NCI-H2107 treated with DMSO at 0.1 percent for 48 hours (cell line): ENCODE measurements at regions not wholly inside any gene's neighbourhood (a gene's known extent, or its start where the extent isn't known, plus 50 kb on each side); places are given as distances from the start of the nearest gene placed in this dataset.
"Not testable (repeated sequence)": the region's sequence is repeated elsewhere in the genome, so short reads cannot be mapped to it uniquely, and the experiment has no call there.

Experiments
- DNase-seq: peaks from one replicate; lab custom pipeline; 2025; ENCODE audit not compliant: unreplicated experiment; lab: John Stamatoyannopoulos, UW

DNA sequence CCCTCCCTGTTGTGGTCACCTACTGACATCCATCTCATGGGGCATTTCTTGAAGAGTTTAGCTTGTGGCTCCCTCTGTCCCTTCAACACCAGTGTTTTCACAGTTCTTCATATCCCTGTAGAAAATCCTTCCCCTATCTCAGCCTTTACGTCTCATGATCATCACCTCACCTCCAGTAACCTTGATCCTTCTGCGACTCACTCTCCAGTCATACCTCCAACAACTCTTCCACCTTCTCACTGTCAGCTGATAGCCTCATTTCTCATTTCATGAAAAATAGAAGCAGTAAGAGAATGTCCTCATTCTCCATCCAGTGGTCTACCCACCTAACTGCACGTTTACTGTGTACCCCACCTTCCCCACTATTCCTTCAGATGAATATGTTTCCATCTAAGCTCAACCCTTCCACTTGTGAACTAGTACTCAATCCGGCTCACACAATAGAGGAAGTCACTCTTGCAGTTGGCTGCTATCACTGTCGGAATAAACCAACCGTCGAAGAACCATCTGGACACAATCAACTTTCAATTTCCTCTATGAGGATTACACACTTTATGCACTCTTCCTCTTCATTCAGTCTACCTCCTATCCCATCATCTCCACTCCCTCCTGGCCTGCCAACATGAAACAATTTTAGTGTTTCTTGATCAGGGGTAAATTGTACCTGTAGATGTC is 256.0 kb downstream of the AHR start:
- no peak for DNase-seq

DNA sequence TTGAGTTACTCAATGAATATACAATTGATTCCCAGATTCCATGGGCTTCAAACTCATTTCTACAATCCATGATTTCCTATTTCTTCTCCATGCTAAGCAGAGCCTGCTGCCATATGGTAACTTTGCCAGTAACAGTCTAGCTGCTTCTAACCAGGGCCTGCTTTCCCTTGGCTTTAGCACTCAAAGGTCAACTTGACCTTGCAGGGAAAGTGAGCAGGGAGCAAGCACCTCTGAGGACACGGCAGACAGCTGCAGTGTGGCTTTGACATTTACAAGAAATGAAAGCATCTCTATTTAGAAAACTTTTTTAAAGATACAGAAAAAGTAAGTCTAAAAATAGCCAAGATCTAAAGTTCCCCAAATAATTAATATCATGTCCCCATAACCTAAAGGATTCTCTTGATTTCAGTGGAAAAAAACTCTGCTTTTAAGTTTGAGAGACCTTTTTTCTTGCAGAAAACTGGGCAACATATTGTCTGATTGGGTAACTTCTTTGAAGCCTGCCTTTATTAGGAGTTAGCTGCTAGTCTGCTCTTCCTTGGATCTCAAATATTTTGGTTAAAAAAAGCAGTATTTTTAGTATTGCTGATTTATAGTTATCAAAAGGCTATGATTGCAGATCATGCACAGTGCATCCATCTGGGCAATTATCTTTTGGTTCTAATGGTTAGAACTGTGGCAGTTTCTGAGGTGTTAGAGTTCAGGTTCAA is 257.9 kb downstream of the AHR start:
- no peak for DNase-seq

DNA sequence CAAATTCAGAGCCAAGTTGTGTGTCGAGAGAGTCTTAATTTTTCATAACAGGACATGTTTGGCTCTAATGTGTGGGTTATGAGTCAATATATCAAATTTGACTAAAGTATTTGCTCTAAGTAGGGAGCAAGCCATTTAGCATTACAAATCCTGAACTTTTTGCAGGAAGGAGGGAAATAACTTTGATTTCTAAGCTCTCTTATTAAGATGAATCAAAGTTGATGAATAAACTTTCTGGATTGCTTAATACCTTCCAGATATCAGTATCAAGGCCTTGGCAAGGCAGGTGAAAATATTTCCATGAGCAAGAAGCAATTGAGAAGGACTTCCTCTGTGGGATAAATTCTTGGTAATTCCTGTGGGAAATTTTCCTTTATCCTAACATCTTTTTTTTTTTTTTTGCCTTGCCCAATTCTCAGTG is 258.8 kb downstream of the AHR start:
- DNase-seq = no peak

DNA sequence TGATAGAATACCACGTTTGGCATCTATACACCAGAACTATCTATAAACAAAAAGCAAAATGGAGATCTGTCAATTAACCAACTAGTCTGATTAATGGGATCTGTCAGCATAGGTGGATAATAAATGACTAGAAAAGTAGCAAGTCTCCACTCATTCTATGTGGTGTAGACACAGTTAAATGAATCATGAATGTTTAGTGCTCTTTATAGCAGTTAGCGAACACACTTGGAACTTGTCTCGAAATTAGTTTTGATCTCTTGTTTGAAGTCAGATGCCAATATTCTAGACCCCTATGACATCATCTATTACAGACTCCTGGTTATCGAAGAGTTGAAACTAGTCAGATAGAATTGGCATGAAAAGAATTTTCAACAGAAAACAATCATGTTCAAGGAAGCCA is 259.7 kb downstream of the AHR start:
- DNase-seq = no peak

DNA sequence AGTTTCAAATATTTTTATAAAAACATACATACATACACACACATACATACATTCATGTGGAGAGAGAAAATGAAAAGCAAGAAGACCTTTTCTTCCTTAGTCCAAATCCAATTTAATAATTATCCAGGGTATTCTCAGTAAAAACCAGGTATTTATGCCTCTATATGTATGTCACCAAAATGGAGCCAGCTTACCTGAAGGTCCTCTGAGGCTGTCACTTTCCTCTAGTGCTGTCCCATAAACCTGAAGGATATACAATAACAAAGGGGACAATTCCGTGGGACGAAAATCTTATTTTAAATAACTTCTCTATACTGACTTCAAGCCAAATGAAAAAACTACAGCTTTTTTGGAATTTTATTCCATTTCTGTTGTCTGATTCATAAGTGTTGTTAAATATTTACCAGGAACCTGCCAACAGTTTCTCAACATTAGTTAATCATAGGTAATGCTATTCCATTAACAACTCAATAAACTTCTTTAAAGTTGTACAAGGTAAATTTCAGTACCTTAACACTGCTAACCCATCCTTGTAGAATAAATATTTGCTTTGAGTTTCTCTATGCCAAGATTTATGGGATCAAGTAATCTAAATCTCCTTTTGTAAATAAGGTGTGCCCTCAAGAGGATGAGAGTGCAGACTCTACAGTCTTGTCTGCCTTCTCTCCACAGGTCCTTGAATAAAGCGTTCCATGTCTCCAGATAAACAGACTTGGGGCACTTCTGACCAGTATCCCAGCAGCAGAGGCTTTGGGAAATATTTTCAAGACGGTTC is 260.3 kb downstream of the AHR start:
- DNase-seq = no peak

DNA sequence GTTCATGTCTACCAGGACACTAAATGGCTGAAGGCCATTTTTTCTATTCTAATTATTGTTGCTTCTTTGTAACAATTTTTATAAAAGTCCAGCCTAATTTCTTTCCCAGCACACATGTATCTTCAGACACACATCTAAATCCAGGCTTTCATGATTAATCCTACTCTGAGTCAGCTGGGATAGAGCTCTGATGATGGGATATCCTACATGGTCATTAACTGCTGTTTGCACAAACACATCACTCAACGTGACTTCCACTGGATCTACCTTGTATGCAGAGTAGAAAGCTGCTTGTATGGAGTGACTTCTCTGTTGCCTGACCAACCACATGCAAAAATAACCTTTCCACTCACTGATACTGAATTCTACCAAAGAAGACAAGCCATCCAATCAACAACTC is 260.9 kb downstream of the AHR start:
- no peak for DNase-seq

DNA sequence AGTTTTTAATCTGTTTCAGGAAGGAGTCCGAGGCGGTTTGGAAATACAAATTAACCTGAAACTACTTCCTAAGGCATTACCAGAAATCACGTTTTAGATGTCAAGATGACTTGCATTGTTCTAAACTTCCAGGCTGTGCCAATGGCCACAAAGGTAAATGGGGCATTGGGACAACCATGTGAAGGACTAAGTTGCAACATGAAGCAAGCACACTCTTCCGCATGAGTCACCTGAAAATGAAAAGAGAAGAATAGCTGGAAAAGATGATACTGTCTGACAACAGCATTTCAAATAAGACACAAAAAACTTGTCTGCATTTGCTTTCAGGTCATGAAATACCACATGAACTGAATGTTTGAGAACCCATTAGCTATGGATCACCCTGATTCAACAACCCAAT is 262.1 kb downstream of the AHR start:
- no peak for DNase-seq

DNA sequence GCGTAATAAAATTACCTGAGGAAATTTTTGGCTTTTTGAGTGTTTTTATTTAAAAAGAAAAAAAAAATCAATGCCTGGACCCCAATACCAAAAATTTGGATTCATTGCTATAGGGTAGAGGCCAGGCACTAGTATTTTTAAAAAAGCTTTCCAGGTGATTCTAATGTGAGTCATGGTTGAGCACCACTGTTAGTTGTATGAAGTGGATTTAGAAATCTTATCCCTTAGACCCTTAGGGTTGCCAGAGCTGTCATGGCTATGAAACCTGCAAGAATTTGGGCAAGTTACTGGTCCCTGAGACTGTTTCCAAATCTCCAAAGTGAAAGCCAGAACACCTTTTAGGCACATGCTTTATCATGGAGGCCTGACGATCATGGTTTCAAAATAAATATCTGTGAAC is 262.5 kb downstream of the AHR start:
- no peak for DNase-seq

DNA sequence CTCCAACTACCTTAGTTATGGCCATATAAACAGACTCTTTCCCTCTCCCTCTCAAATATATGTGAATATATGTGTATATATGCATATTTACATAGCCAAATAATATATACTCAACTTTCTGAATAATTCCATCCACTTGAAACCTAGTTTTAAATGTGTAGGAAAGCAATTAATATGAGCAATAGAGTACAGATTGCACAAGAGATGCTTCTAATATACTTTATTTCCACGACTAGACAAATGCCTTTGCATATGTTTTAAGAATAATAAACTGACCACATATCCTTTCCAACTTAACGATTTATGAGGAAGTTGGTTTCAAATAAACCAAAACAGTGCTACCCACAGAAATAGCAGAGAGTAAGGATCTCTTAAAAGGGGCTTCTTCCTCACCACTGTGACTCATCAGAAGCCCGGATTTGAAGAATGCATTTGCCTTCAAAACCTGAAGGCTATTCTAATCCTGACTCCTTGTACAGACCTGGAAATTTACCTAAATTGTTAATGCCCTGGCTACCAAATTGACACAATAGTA is 266.3 kb downstream of the AHR start:
- no peak for DNase-seq

DNA sequence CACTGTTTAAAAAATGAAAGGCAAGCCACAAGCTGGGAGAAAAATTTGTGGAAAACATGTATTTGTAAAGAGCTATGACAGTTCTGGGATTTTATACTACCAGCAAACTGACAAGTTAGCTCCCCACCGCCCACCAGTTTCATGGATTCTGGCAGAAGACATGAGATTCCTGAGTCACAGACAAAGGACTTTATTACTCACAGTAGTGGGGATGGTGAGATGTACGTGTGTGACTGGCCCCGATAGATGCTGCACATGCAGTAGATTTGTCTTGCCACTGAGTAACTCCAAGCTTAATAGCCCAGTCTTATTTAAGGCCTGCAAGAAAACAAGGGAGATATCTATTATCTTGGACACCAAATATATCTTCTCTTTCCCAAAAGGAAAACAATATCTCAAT is 281.7 kb downstream of the AHR start:
- no peak for DNase-seq

DNA sequence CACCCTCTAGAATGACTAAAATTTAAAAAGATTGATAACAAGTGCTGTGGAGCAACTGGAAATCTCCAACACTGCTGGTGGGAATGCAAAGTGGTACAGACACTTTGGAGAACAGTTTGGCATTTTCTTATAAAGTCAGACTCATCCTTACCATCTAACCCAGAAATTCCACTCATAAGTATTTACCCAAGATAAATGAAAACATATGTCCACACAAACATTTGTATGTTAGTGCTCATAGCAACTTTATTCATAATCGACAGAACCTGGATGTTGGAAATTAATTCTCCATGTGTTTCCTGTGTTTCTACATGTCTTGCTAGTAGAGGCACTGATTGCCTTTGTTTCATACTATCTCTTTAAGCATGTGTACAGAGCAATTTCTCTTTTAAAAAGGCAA is 282.4 kb downstream of the AHR start:
- no peak for DNase-seq

DNA sequence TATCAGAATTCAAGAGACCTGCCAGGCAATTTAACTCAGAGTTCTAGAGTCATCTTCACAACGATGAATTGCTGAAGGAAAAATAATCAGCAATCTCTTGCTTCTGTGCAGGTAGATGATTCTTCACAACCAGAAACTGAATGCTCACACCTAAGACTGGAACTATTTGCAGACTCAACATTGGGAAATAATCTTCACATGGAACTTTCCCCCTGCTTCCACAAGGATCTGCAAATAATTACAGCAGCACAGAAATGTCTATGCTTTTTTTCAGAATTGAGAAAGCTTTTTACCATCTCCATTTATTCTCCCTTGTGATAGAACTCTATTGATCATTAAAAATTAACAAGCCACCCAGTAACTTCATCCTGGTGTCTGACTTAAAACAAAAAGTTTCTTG is 282.8 kb downstream of the AHR start:
- no peak for DNase-seq

DNA sequence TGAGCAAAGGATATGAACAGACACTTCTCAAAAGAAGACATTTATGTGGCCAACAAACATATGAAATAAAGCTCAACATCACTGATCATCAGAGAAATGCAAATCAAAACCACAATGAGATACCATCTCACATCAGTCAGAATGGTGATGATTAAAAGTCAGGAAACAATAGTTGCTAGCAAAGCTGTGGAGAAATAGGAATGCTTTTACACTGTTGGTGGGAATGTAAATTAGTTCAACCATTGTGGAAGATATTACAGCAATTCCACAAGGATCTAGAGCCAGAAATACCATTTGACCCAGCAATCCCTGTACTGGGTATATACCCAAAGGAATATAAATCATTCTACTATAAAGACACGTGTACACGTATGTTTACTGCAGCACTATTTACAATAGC is 284.2 kb downstream of the AHR start:
- not testable (repeated sequence) for DNase-seq

DNA sequence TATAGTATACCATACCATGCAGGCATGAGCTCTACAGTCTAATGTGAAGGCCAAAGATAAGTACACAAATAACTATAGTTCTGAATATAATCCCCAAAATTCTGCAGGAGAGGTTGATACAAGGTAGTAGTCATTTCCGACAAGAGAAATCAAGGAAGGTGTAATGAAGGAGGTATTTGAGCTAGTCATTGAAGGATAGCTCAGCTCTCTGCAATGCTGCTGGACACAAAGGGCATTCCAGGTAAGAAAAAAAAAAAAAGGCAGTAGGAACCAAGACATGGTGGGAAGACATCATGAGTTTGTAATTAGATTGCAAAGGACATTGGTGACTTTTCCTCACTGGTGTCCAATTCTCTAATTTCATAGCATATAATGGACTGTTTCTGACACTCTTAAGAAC is 285.3 kb downstream of the AHR start:
- DNase-seq = no peak

DNA sequence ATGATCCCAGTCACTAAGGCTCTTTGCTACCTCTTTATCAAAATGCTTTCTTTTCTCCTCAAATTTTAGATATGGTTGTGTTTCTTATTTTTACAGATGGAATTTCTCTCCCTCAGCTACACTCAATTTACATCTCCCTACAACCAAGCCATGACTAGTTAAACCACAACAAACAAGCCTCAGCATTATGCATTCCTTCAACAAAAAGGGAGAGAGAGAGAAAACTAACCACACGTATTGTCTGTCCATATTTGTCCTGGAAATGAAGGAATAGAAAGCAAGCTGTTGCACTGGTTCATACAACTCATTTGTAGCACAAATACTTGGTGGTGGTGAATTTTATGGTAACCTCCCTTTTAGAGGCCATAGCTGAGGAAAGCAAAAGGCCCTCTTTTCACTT is 286.4 kb downstream of the AHR start:
- DNase-seq = no peak

DNA sequence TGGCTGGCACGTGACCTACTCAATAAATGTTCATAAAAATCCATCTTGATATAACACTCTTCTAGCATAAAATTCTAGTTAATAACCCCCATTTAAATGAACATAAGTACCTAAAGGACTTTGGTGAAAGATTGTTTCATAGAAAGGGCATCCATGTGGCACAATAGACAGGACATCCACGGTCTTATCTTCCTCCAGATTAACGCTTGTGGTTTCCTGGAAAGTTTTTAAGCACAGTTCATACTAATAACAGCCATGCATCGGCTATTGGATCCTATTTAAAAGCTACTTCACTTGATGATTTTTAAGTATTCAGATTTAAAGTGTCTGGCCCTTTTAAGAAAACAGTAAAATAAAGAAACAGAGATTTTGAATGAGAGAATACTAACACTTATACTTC is 288.3 kb downstream of the AHR start:
- no peak for DNase-seq

DNA sequence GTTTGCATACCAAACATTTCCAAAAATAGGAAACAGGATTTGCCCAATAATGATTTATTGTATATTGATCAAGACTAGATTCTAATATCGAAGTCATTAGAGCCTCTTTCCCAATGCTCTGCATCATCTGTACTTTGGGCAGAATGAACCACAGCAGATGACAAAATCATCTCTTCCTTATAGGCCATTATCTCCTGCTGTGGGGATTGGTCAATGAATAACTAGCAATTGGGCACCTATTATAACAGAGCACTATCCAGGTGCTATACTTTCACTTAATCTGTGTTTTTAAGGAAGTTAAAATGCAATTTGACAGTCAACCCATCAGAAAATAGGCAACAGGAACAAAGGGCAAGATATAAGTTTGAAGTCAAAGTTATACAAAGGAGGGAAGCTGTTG is 290.3 kb downstream of the AHR start:
- DNase-seq = no peak

DNA sequence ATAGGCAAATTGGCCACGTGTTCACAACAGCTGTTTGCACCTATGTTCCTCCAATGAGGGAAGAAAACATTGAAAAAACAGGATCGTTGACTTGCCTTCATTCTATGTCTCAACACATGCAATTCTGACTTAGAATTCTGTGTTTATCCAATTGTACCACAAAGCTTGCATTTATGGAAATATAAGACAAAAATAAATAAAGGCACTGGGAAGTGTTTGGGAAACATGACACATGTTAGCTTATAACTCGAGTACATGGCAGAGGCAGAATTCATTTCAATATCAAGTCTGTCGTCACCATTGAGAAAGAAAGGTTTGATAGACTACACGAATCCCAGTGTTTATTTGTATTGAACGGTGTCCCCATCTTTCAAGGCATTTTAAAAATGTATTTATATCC is 291.2 kb downstream of the AHR start:
- no peak for DNase-seq

DNA sequence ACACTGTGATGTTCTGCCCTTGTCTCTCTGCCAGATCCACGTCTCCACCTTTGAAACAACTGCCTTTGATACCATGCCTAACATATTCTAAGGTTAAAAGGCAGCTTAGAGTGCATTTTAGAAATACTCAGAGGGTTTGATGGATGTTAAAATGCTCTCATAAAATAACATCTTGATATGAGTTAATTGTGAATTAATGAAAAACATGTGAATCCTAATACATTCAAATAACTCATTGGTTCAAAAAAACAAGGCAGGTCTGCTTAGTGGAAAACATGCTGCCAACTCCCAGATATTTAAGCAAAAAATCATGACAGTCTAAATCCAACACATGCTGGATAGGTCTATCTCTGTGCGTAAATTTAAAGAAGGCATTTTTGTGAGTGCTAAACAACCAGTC is 291.8 kb downstream of the AHR start:
- DNase-seq = no peak

DNA sequence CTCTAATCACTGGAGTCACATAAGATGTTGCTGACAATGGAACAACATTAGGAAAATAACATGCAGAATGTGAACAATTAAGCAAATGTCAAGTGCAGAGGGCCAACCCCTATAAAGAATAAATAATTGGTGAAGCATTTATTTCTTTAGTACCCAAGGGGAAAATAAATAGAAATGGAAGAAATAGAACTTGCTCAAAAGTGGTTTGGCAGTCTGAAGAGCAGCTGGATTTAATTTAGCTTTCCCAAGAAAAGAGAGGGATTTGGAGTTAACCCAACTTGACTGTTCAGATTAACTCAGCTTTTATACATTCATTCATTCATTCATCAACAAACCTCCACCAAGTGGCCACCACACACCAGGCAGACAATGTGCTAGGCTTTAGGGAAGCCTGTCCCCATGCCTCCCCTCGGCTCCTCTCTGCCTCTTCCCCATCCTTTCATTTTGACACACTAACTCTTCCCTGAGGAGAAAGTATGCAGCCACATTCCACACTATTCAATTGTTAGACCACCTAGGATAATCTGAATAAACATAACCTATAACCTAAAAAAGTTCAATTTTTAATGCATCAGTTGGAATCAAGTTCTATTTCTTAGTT is 295.5 kb downstream of the AHR start:
- no peak for DNase-seq

DNA sequence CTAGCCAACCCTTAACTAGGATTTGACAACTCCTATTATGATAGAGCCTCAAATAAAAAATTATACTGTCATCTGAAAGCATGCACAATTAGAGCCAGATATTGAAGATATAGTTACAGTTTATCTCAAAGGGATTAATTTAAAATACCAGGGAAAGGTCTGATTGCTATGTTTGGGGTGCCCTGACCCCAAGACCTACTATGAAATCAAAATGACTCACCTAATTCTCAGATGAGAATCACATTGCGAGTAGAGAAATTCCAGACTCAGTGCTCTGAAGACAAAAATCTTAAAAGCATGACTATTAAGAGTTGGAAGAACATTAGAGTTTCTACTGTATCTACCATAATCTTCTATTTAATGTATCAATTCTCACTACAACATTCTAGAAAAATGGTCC is 297.1 kb downstream of the AHR start:
- no peak for DNase-seq

DNA sequence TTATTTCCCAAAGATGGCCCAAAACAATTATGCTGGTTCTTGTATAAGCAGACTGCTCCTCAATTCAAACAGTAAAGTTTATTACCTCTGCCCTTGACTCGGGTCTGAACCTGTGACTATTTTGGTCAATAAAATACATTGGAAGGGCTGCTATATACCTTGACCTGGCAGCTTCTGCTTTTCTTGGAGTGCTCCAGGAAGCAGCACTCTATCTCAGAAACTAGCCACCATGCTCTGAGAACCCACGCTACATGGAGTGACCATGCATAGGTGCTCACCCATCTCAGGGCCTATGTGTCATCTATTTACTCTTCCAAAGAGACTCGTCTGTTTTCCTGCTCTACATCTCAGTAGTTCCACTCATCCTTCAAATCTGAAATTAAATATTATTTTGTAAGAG is 299.9 kb downstream of the AHR start:
- no peak for DNase-seq
